Left ventricle myocardium inferior (tissue), 1 donor: ENCODE measurements at regions not wholly inside any gene's neighbourhood (a gene's known extent, or its start where the extent isn't known, plus 50 kb on each side); places are given as distances from the start of the nearest gene placed in this dataset.
"Not testable (repeated sequence)": the region's sequence is repeated elsewhere in the genome, so short reads cannot be mapped to it uniquely, and the experiment has no call there.

Experiments used
- DNase-seq: peaks from one replicate; pipeline ENCODE4 v3.0.0-alpha.2; 2020
- H3K27ac ChIP-seq: fragments of 200-600 bp; replicated peaks from 2 replicates; pipeline ENCODE4 v1.8.0; 2021
- H3K27me3 ChIP-seq: fragments of 200-600 bp; 2 replicates; pipeline ENCODE4 v1.8.0; 2021; ENCODE audit warnings: low read depth
- H3K36me3 ChIP-seq: fragments of 200-600 bp; 2 replicates; pipeline ENCODE4 v1.8.0; 2021
- H3K4me1 ChIP-seq: fragments of 200-600 bp; 2 replicates; pipeline ENCODE4 v1.8.0; 2021
- H3K4me3 ChIP-seq: fragments of 200-600 bp; 2 replicates; pipeline ENCODE4 v1.8.0; 2021; ENCODE audit warnings: mild to moderate bottlenecking, moderate library complexity
- H3K9me3 ChIP-seq: fragments of 200-600 bp; replicated peaks from 2 replicates; pipeline ENCODE4 v1.8.0; 2021
- intact Hi-C: fragments of 100-400 bp; cut with micrococcal nuclease; formaldehyde crosslinking; loops from one replicate; pipeline ENCODE4 v1.11.0; 2022
- TF ChIP-seq, protein P1 (sequence below): fragments of 200-600 bp; IDR thresholded peaks from 2 replicates; pipeline ENCODE4 v1.8.0; 2021; ENCODE audit warnings: antibody characterized with exemption, mild to moderate bottlenecking, borderline replicate concordance
- donor health status: DM: no; HTN: yes; CAD: no; lungs with severe emphysema.

DNA sequence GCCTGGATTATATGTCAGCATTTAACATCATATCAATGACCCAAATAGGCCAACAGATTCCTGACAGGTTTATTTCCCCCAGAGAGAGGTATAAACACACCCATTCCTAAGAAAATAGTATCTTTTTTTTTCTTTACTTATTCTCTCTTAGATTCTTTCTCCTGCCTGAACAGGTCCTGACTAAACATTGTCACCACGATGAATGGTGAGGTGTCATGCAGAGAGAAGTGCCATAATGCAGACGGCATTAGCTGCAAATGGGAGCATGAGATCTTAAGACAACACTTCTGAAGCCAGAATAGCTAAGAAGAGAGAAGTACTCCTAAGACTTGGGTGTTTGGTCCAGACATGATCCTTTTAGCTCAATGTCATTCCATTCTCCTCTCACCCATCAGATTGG lies 131.3 kb downstream of the ZNF648 start:
- Histone ChIP-seq H3K4me3 (no peak overlapping the region), H3K27me3 (peaks cover 31% of the 10 kb centered on the region), H3K36me3 (no peaks in the 10 kb centered on the region), H3K27ac (no peak overlapping the region), H3K4me1 (no peaks in the 10 kb centered on the region), H3K9me3 (no peaks in the 10 kb centered on the region)
- intact Hi-C loops, result no loop called here
- DNase-seq, result no peak
- TF ChIP-seq, protein P1, sequence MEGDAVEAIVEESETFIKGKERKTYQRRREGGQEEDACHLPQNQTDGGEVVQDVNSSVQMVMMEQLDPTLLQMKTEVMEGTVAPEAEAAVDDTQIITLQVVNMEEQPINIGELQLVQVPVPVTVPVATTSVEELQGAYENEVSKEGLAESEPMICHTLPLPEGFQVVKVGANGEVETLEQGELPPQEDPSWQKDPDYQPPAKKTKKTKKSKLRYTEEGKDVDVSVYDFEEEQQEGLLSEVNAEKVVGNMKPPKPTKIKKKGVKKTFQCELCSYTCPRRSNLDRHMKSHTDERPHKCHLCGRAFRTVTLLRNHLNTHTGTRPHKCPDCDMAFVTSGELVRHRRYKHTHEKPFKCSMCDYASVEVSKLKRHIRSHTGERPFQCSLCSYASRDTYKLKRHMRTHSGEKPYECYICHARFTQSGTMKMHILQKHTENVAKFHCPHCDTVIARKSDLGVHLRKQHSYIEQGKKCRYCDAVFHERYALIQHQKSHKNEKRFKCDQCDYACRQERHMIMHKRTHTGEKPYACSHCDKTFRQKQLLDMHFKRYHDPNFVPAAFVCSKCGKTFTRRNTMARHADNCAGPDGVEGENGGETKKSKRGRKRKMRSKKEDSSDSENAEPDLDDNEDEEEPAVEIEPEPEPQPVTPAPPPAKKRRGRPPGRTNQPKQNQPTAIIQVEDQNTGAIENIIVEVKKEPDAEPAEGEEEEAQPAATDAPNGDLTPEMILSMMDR, result no peak

DNA sequence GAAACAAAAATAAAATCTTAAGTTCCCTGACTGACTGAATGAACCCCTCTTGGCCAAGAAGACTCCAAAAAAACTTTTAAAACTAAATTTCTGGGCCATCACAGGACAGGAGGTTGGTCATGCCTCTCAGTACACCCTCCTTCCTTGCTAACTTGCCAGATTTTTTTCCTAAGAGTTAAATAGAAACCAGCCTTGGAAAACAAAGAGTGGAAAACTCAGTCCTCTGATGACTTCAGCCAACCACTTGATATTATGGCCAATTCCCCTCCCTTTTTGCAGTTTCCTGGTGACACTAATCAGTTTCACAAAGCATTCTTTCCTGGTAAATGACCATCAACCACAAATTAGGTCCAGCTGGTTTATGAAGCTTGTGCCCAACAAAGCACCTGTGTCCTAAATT lies 134.8 kb downstream of the ZNF648 start:
- DNase-seq, result no peak
- Histone ChIP-seq H3K27ac (no peak overlapping the region), H3K36me3 (no peaks in the 10 kb centered on the region), H3K27me3 (peaks cover 26% of the 10 kb centered on the region), H3K9me3 (peaks cover 9% of the 10 kb centered on the region), H3K4me1 (no peaks in the 10 kb centered on the region), H3K4me3 (no peak overlapping the region)
- intact Hi-C loops, result no loop called here
- TF ChIP-seq, protein P1, result no peak

DNA sequence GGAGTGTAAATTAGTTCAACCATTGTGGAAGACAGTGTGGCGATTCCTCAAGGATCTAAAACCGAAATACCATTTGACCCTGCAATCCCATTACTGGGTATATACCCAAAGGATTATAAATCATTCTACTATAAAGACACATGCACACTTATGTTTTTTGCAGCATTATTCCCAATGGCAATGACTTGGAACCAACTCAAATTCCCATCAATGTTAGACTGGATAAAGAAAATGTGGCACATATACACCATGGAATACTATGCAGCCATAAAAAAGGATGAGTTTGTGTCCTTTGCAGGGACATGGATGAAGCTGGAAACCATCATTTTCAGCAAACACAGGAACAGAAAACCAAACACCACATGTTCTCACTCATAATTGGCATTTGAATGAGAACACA lies 137.5 kb downstream of the ZNF648 start:
- H3K9me3 ChIP-seq, H3K36me3 ChIP-seq, H3K27ac ChIP-seq, intact Hi-C loops, H3K4me1 ChIP-seq, DNase-seq, H3K4me3 ChIP-seq: not testable (repeated sequence)
- H3K27me3 ChIP-seq, result peaks cover 15% of the 10 kb centered on the region

DNA sequence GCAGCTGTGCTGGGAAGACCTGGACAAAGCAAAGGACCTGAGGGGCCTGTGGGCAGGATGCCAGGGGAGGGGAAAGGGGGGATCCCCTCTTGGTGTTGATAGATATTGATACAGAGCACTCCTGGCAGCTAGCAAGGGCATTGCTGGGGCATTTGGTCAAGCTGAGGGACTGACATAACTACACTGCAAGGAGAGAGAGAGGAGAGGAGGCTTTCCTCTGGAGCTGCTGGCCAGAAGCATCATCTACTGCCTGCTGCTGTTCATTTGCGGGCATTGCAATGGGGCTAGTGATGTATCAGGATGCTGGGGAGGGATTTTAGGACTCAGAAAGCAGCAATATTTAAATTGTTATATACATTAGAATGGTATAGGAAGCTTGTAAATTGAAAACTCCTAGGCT lies 142.0 kb downstream of the ZNF648 start:
- no peaks in the 10 kb centered on the region for H3K36me3 ChIP-seq
- DNase-seq, result no peak
- H3K27ac ChIP-seq, result no peak overlapping the region
- TF ChIP-seq, protein P1, result no peak
- intact Hi-C loops, result no loop called here
- H3K4me3 ChIP-seq, result no peak overlapping the region
- H3K9me3 ChIP-seq, result peaks cover 9% of the 10 kb centered on the region
- H3K27me3 ChIP-seq, result peaks cover 31% of the 10 kb centered on the region
- H3K4me1 ChIP-seq, result no peaks in the 10 kb centered on the region

DNA sequence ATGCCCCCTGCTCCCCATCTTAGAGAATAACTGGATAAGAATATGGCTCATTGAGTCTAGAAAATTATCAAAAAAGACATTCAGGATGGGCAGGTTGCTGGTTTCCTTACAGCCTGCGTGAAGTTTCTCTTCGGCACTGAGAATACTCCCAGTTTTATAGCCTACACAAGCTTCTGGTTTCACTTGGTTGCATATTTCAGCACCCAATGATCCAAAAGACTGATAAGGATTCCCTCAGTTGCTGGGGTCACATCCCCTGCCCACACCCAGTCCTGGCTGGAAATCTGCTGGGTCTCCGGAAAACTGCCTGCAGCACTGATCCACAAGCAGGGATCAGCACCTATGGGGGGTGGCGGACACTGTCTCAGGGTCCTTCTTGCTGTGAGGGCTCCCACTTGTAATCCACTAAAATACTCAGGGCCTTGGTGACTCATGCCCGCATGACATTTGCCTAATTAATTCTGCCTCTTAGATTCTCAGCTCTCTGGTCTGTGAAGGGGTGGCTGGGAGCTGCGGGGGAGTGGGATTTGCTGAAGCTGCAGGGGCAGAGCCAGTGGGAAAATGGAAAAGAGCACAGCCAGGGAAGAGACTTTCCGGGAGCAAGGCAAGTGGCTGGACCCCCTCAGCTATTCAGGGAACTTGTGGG lies 142.5 kb downstream of the ZNF648 start:
- no peak for DNase-seq
- no peak overlapping the region for H3K4me3 ChIP-seq
- peaks cover 9% of the 10 kb centered on the region for H3K9me3 ChIP-seq
- TF ChIP-seq, protein P1, result no peak
- H3K4me1 ChIP-seq, result no peaks in the 10 kb centered on the region
- H3K27ac ChIP-seq, result no peak overlapping the region
- intact Hi-C loops, result no loop called here
- H3K27me3 ChIP-seq, result peaks cover 31% of the 10 kb centered on the region
- H3K36me3 ChIP-seq, result no peaks in the 10 kb centered on the region

DNA sequence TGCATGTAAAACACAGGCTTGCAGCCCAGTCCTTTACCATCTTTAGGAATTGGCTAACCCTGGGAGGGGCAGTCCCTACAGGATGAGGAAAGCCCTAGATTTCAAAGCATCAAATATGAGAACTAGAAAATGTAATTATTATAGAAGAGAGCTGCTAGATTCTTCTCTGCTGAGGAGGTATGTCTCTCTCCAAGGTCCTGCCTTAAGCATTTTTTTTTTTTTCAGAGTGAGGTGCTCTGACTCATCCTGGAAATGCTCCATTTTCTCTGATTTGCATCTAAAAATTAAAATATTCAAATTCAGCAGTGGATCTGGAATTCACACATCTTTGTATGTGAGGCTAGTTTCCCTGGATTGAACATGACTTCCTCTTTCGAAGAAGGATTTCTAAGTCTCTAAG lies 149.8 kb downstream of the ZNF648 start:
- intact Hi-C loops, result no loop called here
- Histone ChIP-seq H3K27ac (no peak overlapping the region), H3K4me3 (no peak overlapping the region), H3K9me3 (no peaks in the 10 kb centered on the region), H3K27me3 (peaks cover 37% of the 10 kb centered on the region), H3K36me3 (no peaks in the 10 kb centered on the region), H3K4me1 (no peaks in the 10 kb centered on the region)
- TF ChIP-seq, protein P1, result no peak
- no peak for DNase-seq
